CD1c-positive myeloid dendritic cell (primary cell): ENCODE measurements at regions not wholly inside any gene's neighbourhood (a gene's known extent, or its start where the extent isn't known, plus 50 kb on each side); places are given as distances from the start of the nearest gene placed in this dataset.
"Not testable (repeated sequence)": the region's sequence is repeated elsewhere in the genome, so short reads cannot be mapped to it uniquely, and the experiment has no call there.

Experiments used
- DNase-seq: peaks from one replicate; pipeline ENCODE4 v3.0.0-alpha.2; 2016; ENCODE audit errors: extremely low spot score

DNA sequence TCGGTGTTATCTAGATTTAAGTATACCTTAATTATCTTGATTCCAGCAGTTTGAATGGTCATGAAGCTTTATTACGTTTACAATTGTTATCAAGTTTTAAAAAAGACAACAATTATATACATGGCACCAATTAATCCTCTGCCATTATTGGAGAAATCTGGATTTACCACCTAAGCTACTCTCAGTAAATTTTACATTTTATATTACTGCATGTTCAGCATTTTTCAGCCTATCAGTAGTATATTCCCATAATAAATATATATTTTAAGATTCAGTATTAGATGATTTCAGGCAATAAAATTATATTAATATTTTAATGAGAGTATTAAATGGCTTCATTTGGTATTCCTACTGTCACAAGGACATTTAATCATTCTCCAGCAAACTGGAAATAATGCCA lies 264.5 kb upstream of the PRDM9 start:
- no peak for DNase-seq

DNA sequence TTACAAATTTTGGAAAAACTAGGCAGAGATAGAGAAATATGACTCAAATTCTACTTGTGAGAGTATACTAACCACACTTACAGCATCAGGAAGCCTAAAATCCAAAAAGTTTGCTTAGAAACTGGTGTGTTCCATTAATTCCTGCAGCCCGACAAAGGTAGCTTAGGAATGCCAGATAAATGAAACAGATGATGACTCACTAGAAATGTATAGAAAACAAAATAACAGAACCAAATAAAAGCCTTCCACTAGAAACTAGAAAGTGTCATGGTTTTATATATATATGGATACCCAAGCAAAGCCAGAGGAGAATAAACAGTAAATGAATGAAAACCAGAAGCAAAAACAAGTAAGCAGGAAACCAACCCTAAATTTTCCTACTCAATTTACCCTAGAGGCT lies 272.2 kb upstream of the PRDM9 start:
- DNase-seq: no peak

DNA sequence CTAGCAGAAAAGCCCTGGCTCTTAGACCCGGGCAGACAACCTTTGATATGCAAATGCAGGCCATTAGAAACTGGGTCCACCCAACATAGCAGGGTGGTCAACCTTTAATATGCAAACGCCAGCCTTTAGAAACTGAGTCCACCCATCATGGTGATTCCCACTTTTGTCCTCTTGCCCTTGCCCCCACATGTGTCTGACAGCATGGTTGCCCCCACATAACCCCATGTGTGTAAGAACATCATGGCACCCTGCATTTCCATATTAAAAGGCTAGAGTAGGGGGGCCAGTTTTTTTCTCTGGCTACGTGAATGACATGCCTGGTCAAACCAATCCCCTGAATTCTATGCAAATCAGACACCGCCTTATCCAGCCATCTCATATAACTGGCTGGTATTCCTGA lies 273.2 kb upstream of the PRDM9 start:
- no peak for DNase-seq

DNA sequence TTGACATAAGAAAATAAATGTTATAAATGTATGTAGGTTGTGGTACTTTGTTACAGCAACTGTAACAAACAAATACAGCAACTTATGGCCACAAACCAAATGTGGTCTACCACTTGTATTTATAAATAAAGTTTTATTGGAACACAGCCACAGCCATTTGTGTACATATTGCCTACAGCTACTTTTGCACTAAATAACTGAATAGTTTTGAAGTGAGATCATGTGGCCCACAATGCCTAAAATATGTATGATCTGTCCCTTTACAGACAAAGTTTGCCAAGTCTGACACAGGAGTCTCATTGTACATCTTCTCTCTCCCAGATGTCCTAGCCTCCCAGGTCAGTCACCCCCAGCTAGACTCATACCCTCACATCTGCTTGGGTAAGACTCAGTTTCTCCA lies 283.6 kb upstream of the PRDM9 start:
- no peak for DNase-seq

DNA sequence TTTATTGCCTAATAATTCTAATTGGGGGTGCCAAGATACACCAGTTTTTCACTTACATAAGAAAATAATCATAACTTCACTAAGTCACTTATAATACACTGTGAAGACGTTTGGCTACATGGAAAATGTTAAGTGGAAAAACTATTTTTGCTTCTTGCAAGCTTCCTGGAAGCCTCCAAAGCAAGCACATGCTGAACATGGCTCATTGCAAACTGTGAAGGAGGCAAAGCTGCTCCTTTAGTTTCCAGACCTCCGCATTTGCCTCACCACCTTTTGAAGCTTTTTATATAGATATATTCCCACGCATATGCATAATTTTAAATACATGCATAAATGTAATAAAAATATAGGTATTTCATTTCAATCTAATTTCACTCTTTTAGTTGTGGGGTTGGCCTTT lies 285.6 kb upstream of the PRDM9 start:
- no peak for DNase-seq

DNA sequence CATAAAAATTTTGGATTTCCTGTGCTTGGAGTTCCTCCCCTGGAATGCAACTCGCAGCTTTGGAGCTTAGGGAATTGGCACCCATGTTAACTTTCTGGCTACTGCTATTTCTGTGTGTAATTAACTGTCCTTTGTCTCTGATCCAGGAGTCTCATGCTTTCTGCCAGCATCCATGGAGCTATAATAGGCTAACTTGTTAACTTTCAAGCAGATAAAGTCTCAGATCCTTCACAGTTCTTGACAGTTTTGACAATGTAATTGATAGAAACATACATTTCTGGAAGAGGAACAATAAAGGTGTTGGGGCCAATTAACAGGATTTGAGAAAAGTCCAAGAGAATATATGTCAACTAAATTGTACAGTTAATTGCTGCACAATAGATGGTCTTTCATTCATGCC lies 290.2 kb upstream of the PRDM9 start:
- no peak for DNase-seq

DNA sequence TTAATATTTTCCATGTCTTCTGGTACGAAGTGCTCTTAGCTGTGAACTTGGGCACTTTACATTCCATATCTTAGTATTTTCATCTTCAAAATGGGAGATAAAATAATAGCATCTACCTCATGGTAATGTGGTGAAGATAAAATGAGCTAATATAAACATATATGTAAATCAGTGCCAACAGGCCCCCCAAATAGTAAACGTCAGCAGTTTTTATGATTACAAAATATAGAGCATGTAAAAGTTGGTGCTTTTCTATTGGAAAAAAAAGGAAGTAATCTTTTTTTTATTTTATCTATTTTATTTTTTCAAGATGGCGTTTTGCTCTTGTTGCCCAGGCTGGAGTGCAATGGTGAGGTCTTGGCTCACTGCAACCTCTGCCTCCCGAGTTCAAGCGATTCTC lies 291.1 kb upstream of the PRDM9 start:
- DNase-seq: no peak

DNA sequence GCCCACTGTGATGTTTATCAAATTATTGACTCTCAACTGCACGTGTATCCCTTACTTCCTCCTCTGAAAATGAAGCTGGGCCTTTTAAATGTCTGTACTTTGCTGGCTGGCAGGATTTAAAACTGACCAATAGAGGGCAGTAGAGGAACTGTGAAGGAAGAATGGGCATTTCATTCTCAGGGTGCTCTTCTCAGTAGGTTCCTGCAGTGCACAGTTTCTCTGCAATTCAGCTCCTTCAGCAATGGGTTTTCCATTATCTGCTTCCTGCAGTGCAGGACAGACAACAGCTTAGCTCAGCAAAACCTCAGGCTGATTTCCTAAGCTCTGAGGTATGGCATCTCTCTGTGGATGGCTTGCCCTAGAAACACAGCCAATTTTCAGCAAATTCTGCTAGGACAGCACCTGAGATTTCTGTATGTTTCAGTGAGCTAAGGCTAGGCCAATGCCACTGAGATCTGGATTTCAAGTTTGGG lies 298.4 kb upstream of the PRDM9 start:
- DNase-seq: peak; percentile 29

DNA sequence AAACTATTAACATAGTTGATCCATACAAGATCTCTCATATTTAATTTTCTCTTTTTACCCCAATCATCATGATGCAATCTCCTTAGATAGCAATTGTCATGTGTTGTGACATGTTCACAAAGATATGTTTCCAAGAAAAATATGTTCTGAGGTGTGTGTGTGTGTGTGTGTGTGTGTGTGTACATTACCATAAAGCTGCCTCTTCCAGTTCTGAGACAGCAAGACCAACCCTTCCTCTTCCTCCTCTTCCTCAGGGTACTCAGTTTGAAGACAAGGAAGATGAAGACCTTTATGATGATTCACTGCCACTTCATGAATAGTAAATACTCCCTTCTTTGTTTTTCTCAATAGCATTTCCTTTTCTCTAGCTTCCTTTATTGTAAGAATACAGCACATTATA lies 303.3 kb upstream of the PRDM9 start:
- no peak for DNase-seq

DNA sequence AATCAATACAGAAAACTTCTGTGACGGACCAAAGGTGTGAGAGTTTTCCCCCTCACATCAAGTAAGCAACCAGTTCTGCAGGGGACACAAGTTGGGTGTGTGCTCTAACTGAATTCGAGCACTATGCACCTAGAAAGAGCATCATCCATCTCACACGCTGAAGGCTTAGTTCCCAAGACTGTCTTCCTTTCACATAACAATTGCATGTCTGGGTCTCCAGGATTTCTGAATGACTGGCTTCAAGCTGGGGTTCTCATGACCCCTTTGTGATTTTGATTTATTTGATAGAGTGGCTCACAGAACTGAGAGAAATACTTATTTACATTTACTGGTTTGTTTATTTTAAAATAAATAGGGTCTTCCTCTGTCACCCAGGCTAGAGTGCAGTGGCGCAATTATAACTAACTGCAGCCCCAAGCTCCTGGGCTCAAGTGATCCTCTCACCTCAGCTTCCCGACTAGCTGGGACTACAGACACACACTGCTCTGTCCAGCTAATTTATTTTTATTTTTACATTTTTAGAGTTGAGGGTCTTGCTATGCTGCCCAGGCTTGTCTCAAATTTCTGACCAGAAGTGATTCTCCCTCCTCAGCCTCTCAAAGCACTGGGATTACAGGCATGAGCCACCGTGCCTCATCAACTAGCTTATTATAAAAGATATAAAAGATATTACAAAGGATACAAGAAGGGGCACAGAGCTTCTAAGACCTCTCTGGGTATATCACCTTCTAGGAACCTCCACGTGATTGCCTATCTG lies 316.7 kb upstream of the CDH12 start:
- DNase-seq: no peak

DNA sequence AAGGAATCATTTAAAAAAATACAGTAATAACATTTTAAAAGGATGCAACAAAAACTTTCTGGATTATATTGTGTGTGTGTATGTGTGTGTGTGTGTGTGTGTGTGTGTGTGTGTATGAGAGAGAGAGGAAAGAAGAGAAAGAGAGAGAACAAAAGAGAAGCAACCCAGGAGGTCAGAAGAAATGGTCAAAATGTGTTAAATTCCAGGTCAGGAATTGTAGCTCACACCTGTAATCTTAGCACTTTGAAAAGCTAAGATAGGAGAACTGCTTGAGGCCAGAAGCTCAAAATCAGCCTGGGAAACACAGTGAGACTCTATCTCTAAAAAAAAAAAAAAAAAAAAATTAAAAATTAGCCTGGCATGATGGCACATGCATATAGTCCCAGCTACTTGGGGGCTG lies 311.8 kb upstream of the CDH12 start:
- DNase-seq: no peak

DNA sequence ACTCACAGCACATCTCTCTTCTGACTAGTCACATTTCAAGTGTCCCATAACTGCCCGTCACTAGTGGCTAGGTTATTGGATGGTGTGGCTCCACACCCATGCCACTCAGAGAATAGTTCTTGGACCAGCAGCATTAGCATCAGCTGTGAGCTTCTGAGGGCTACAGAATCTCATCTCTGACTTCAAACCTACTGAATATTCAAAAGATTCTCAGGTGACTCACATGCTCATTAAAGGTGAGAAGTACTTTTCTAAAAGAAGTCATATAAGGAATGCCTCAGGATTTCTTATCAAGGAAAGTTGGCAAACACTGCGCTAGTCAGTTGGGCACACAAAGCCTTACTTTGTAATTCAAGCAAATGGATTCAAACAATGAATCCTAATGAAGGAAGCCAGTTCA lies 305.0 kb upstream of the CDH12 start:
- no peak for DNase-seq

DNA sequence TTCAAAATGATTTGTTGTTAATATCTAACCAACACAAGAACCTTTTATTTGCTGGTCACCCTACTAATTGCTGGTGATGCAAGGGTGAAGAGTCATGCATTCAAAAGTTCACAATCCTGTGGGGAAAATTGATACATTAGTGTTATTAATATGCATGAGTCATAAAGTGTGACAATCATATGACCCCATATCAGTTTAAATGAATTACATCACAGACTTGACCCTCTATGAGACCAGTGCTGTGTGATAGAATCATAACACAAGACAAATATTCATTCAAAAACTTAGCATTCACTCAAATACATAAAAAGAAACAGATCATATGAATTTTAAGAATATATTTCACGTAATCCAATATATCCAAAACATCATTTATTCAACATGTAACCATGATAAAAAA lies 304.6 kb upstream of the CDH12 start:
- no peak for DNase-seq

DNA sequence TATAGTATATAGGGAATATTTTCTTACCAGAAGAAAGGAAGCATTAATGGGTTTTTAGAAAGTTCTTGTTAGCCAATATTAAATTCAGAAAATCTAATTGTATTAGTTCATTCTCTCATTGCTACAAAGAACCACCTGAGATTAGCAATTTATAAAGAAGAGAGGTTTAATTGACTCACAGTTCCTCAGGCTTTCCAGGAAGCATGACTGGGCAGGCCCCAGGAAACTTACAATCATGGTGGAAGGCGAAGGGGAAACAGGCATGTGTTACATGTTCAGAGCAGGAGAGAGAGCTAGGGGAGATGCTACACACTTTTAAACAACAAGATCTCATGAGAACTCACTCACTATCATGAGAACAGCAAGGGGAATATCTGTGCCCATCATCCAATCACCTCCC lies 304.0 kb upstream of the CDH12 start:
- DNase-seq: no peak

DNA sequence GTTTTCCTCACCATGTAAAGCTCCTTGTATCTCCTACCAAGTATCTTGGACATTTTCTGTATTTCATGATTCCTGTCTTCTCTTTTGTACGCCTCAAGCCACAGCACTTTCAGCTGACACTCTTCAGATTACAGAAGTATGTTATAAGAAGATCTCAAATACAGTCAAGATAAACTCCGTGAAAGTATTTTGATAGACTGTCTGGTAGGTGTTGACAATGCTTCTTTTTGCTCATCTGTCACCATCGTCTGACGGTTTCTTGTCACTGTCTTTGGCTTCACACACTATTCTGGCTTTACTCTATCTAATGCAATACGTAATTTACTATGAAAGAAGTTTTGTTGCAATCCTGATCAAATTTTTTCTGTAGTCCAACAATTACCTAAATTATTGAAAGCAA lies 294.5 kb upstream of the CDH12 start:
- DNase-seq: no peak

DNA sequence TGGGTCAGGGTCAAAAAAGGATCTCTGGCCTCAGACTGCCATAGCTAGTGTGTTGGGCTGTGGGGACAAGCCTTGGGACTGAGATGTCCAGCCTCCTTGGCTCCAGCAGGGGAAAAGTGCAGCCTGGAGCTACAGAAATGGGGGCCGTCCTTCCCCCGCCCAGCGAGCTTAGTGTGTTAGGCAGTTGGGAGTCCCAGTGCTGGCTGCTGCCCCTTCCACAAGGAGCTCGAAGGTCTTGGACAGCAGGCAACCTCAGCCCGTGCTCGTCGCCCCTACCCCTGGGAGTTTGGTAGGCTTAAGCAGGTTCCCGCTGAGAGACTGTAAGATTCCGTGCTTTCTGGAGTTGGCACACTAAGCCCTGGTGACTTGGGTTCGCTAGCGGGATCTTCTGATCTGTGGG lies 293.0 kb upstream of the CDH12 start:
- no peak for DNase-seq

DNA sequence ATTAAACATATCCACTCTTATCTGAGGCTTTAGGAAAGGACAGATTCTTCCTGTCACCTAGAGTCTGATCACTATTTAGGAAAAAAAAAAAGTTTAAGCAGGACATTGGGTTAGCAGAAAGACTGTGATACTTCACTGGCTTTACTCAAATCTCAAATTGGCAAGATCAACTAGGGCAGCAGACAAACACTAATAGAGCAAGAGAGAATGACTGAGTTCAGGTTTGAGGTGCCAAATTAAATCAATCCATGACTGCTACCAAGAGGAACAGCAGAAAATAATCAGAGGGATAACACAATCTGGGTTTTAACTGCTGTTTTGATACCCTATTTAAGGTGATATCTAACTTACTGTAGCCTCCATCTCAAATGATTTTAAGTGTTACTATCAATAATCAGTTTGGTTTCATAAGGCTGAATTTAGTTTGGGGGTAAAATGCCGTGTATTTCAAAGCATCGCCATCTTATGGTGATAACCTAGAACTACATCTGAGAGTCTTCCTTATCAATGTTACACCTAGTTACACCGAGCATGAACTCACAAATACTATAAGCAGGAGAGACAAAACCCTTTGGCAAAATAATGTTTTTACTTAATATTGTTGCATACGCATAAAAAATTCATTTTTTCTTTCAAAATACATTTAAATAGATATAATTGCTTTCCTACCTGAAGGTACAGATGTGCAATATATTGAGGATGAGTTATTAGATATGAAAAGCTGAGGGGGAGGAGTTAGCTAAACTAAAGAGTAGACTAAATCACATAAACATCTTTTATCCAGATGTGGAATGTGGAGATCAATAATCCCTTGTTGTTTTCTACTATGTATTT lies 286.4 kb upstream of the CDH12 start:
- DNase-seq: no peak

DNA sequence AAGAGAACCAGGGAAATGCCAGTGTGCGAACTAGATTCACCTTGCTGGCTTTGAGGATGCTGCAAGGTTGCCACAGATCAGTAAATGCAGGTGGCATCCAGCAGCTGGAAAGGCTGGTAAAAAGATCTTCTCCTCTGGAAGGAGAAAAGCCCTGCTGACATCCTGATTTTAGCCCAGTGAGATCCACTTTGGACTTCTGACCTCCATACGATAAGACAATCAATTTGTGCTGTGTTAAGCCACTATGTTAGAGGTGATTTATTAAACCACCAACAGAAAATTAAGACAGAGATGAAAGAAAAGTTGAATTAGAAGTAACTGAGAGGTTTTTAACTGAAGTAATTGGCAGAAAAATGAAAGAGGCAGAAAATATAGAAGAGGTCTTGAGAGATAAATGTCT lies 283.8 kb upstream of the CDH12 start:
- no peak for DNase-seq

DNA sequence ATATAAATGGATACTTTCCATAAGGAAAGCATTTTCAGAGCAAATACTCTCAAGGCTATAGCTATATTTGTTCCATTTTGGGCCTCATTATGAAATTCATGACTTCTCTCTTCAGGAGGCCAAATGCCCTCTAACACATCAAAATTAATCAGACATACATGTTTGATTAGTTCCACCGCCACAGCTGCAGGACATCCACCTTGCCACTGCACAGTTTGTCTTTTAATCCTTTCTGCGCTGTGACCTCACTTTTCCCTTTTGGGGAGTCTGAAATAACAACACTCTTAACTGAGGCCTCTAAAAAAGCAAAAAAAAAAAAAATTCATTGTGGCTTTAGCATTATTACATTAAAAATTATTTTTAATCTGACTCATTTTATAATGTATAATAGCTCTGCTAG lies 279.1 kb upstream of the CDH12 start:
- DNase-seq: no peak

DNA sequence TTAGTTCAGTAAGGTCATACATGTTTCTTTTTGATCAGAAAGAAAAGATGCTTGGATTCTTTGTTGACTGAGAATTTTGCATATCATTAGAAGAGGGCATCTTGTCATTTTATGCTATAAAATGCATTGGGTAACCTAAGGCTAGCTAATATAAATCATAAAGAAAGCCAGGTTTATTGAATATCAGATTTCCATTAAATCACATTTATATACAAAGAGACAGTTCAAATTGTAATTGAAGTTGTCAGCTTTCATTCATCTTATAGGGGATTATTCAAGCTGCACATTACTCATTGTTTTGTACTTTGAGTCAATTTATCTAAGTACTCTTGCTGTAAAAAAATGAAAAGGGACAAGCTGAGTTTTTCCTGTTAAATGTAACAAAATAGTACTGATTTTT lies 259.1 kb upstream of the CDH12 start:
- no peak for DNase-seq

DNA sequence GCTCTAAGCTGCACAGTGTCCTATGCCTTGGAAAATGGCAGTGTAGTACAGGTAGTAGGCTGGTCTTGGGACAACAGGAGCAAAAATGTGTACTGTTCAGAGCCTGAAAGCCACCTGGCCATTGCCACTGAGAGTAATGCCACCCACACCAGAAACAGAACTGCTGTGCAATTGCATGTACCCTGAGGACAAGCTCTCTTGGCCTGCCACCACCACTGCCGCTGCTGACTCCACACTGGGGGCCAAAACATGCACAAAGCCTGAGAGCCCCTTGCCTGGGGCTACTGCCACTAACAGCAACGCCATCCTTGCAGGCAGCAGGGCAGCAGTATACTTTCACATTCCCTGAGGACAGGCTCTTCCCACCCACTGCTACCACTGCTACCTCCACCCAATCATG lies 251.9 kb upstream of the CDH12 start:
- no peak for DNase-seq

DNA sequence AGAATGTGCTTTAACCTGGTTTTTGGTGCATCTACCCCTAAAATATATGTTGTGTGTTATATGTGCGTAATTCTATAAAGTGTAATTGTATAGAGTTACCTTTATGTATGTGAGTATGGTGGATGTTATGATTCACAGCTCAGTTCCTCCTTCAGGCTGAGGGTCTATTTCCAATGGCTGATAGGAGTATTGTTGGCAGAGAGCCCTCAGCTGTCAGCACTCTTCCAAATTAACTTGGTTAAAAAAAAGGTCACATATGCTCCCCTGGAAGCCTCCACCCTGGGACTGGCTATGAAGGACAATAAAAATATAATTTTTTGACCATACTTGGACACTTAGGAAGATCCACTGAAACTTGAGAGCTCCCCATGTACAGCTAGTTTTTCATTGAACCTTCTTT lies 250.4 kb upstream of the CDH12 start:
- DNase-seq: no peak

DNA sequence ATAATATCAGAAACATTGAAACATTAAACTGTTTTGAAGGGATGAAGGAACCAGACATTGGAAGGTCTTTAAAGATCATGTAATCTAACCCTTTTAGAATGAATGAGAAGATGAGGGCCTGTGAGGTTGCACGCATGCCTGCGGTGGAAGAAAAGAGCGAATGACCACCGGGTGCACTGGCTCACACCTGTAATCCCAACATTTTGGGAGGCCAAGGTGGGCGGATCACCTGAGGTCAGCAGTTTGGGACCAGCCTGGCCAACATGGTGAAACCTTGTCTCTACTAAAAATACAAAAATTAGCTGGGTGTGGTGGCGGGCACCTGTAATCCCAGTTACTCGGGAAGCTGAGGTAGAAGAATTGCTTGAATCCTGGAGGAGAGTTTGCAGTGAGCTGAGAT lies 242.3 kb upstream of the CDH12 start:
- not testable (repeated sequence) for DNase-seq
